ENCODE measurements at regions not wholly inside any gene's neighbourhood (a gene's known extent, or its start where the extent isn't known, plus 50 kb on each side); places are given as distances from the start of the nearest gene placed in this dataset.

- no peaks in the 10 kb centered on the region for H3K4me1 Mint-ChIP-seq
- DNase-seq: no peak
- H3K4me3 Mint-ChIP-seq: no peak overlapping the region
- POLR2A ChIA-PET: no interaction called here
- H3K27me3 Mint-ChIP-seq: peaks cover 13% of the 10 kb centered on the region
- no peaks in the 10 kb centered on the region for H3K36me3 Mint-ChIP-seq (ENCODE audit: low read depth)
- CTCF ChIA-PET: interaction anchor here (0.7 to 1.8 kb wide), 5 partner anchors 8 to 233 kb away, joined by 3 to 6 read pairs (median 4); no protein-coding TSS in a partner anchor
- H3K9me3 Mint-ChIP-seq: peaks cover 2% of the 10 kb centered on the region
- H3K27ac Mint-ChIP-seq: no peak overlapping the region
Observed at GRCh38 chr2:64298161-64298560, 153.9 kb upstream of the PELI1 start.

- H3K4me1 Mint-ChIP-seq: no peaks in the 10 kb centered on the region
- DNase-seq: no peak
- POLR2A ChIA-PET: no interaction called here
Observed at GRCh38 chr2:64300066-64300465, 153.9 kb upstream of the LGALSL start.

DNA sequence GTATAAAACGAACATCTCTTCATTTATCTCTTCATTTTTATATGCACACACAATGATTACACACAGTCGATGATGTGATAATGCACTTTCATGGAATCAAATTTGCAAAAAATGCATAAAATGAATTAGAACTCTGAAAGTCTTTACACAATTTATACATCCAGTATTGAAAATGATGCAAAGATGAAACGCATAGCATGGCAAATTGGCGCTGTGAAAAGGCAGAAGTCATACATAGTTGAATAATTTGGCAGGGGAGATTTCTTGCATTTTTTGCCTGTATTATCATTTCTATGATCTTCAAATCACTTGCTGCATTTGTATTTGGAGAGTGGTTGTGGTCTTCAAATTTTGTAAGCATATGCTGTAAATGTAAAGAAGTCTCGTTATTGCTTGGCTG is 150.7 kb upstream of the LGALSL start:
- H3K9me3 Mint-ChIP-seq: peaks cover 8% of the 10 kb centered on the region

More at GRCh38 chr2:64300066-64300465, 153.9 kb upstream of the LGALSL start:
- Mint-ChIP-seq H3K27ac (no peak overlapping the region), H3K9me3 (no peaks in the 10 kb centered on the region), H3K4me3 (no peak overlapping the region), H3K27me3 (peaks cover 13% of the 10 kb centered on the region), H3K36me3 (ENCODE audit: low read depth) (no peaks in the 10 kb centered on the region)
- CTCF ChIA-PET: interaction anchor here (0.6 kb wide), 1 partner anchor 268 kb away, joined by 3 read pairs; no protein-coding TSS in a partner anchor

DNA sequence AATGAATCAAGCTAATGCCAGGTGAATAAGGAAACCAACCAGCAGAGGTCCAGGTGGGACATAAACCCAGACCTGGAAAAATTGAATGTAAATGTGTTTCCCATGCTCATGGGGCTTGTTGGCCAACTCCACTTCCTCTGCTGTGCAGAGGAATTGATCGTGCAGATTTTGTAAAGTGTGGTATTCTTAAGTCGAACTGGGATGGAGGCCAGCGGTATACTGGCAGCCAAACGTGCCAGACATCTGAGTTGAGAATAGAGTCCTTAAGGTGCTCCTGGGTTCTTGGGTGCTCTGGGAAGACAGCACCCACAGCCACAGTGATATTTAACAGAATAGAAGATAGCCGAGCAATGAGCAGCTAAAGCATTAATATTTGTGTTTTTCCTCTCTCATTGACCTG is 146.5 kb upstream of the LGALSL start:
- no peak for DNase-seq
- Mint-ChIP-seq H3K27ac (no peak overlapping the region), H3K4me1 (no peaks in the 10 kb centered on the region), H3K4me3 (no peak overlapping the region), H3K9me3 (peaks cover 8% of the 10 kb centered on the region), H3K27me3 (peaks cover 5% of the 10 kb centered on the region), H3K36me3 (ENCODE audit: low read depth) (no peaks in the 10 kb centered on the region)
- POLR2A ChIA-PET: no interaction called here
- CTCF ChIA-PET: no interaction called here

More for the DNA sequence above, 150.7 kb upstream of the LGALSL start:
- no peaks in the 10 kb centered on the region for H3K4me1 Mint-ChIP-seq
- ChIA-PET CTCF (no interaction called here), POLR2A (no interaction called here)
- no peak overlapping the region for H3K4me3 Mint-ChIP-seq
- no peak overlapping the region for H3K27ac Mint-ChIP-seq
- no peaks in the 10 kb centered on the region for H3K36me3 Mint-ChIP-seq (ENCODE audit: low read depth)
- DNase-seq: no peak
- peaks cover 12% of the 10 kb centered on the region for H3K27me3 Mint-ChIP-seq

DNA sequence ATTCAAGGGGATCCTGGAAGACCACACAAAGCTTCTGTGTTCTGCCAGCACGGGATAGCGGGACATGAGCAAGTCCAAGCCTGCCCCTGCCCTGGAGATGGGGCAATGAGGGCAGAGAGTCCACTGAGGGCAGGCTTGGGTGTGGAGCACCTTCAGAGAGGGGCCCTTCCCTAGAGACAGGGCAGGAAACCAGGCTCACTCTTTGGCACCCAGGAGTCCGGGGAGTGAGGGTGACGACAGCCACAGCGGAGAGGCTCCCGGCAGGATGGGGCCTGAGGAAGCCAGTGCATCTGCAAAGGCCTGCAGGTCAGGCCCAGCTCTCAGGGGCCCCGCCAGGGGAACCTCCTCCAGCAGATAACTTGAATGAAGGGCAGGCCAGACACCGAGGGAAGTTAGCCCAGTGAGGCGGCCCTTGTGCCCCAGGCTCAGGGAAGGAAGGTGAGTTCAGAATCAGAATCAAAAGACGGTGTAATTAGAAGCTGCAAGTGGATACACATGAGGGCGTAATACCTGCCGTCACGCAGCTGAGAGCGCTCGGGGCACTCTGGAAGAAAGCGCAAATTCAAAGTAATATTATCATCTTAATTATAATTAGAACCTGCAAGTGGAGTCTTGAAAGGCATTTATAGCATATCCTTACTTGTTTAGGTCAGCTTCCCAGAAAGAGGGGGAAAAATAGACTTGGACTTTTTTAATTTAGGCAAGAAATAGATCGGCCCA is 142.6 kb upstream of the LGALSL start:
- H3K4me3 Mint-ChIP-seq: no peak overlapping the region
- H3K36me3 Mint-ChIP-seq (ENCODE audit: low read depth): no peaks in the 10 kb centered on the region
- H3K27ac Mint-ChIP-seq: no peak overlapping the region
- no peak for DNase-seq
- no peaks in the 10 kb centered on the region for H3K4me1 Mint-ChIP-seq
- POLR2A ChIA-PET: interaction anchor here (0.6 kb wide), 1 partner anchor 28 kb away, joined by 10 read pairs; no protein-coding TSS in a partner anchor
- H3K9me3 Mint-ChIP-seq: peaks cover 2% of the 10 kb centered on the region
- CTCF ChIA-PET: interaction anchor here (0.7 to 2.5 kb wide), 6 partner anchors 11 to 49 kb away, joined by 4 to 18 read pairs (median 5); no protein-coding TSS in a partner anchor
- peaks cover 15% of the 10 kb centered on the region for H3K27me3 Mint-ChIP-seq

DNA sequence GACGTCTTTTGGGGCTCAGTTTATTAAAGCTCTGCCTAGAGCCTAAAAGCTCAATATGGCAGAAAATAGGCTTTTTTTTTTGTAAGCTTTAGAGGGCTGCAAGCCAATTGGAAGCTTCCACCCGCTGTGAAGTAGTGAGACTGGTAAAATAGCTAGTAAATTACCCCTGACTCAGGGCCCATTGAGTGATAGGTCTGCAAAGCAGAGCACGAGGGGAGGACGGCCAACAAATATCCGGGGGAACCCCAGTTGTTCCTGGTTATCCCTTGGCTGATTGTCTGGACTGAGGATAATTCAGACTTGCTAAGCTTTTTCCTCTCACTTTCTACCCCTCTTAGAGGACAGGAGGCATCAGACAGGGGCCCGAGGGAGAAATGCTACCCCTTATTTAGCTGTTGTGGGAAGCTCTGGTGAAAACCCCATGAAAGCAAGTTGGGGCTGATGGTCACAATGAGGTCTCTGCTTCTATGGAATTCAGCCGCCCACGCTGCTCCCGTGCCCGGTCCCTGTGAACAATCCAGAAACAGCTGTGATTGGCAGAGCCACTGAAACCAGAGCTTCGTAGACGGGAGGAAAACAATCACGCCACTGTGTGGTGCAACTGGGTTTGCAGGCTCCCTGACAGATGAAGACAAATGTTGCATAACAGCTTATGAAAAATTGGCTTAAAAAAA is 141.9 kb upstream of the LGALSL start:
- ChIA-PET CTCF (interaction anchor here (0.7 to 2.5 kb wide), 6 partner anchors 10 to 48 kb away, joined by 3 to 18 read pairs (median 4); no protein-coding TSS in a partner anchor), POLR2A (interaction anchor here (0.6 kb wide), 1 partner anchor 29 kb away, joined by 10 read pairs; no protein-coding TSS in a partner anchor)
- no peak overlapping the region for H3K27ac Mint-ChIP-seq
- H3K36me3 Mint-ChIP-seq (ENCODE audit: low read depth): no peaks in the 10 kb centered on the region
- H3K9me3 Mint-ChIP-seq: no peaks in the 10 kb centered on the region
- no peak for DNase-seq
- H3K4me3 Mint-ChIP-seq: no peak overlapping the region
- peaks cover 15% of the 10 kb centered on the region for H3K27me3 Mint-ChIP-seq
- H3K4me1 Mint-ChIP-seq: no peaks in the 10 kb centered on the region

DNA sequence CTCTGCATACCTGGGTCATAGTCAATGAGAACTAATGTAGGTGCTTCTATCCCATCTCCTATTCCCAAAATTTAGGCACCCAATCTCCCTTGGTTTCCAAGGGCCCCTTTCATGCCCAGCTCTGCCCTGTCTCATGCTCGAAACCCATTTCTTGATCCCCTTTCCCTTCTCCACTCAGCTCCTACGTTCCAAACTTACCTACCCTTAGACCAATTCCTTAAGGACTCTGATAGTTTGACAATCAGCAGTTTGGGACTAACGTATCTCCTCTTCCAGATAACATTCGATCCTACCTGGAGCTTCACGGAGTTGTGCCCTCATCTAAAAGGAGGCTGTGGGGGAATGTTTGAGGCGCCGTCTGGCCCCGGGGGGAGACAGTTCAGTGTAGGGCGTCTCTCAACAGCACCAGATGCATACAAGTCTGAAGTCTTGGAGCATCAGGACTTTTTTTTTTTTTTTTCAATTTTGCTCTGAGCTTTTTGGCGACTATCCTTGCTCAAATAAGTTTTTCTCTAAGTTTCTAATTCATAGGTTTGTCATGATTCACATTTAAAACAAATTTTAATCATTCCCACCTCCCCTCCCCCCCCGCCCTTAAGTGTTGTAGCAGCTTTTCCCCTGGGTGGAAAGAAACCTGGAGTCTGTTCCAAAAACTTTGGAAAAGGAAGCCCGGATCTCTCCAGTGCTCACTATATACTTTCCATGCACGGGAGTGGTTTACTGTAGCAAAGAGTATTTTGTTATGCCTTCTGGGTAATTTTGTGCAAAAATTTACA is 141.2 kb upstream of the LGALSL start:
- H3K4me1 Mint-ChIP-seq: no peaks in the 10 kb centered on the region
- H3K27me3 Mint-ChIP-seq: peaks cover 15% of the 10 kb centered on the region
- H3K36me3 Mint-ChIP-seq (ENCODE audit: low read depth): no peaks in the 10 kb centered on the region
- no peaks in the 10 kb centered on the region for H3K9me3 Mint-ChIP-seq
- CTCF ChIA-PET: interaction anchor here (1.3 to 2.5 kb wide), 5 partner anchors 15 to 27 kb away, joined by 3 to 18 read pairs (median 4); no protein-coding TSS in a partner anchor
- H3K4me3 Mint-ChIP-seq: no peak overlapping the region
- DNase-seq: no peak
- POLR2A ChIA-PET: no interaction called here
- no peak overlapping the region for H3K27ac Mint-ChIP-seq

- H3K9me3 Mint-ChIP-seq: no peaks in the 10 kb centered on the region
- H3K27ac Mint-ChIP-seq: no peak overlapping the region
- H3K4me3 Mint-ChIP-seq: no peak overlapping the region
- DNase-seq: no peak
- no peaks in the 10 kb centered on the region for H3K4me1 Mint-ChIP-seq
- ChIA-PET CTCF (interaction anchor here (1.3 to 2.5 kb wide), 4 partner anchors 14 to 27 kb away, joined by 3 to 18 read pairs (median 4); no protein-coding TSS in a partner anchor), POLR2A (no interaction called here)
- no peaks in the 10 kb centered on the region for H3K36me3 Mint-ChIP-seq (ENCODE audit: low read depth)
- peaks cover 15% of the 10 kb centered on the region for H3K27me3 Mint-ChIP-seq
Observed at GRCh38 chr2:64313398-64313723, 140.6 kb upstream of the LGALSL start.

GRCh38 chr2:64315291-64315960 is 138.5 kb upstream of the LGALSL start:
- ChIA-PET POLR2A (no interaction called here), CTCF (interaction anchor here (0.7 to 1.2 kb wide), 2 partner anchors 12 to 303 kb away, joined by 3 read pairs; no protein-coding TSS in a partner anchor)
- no peak overlapping the region for H3K27ac Mint-ChIP-seq
- no peak overlapping the region for H3K4me3 Mint-ChIP-seq
- peaks cover 15% of the 10 kb centered on the region for H3K27me3 Mint-ChIP-seq
- no peaks in the 10 kb centered on the region for H3K9me3 Mint-ChIP-seq
- H3K4me1 Mint-ChIP-seq: no peaks in the 10 kb centered on the region
- no peak for DNase-seq
- no peaks in the 10 kb centered on the region for H3K36me3 Mint-ChIP-seq (ENCODE audit: low read depth)

- no peak for DNase-seq
- Mint-ChIP-seq H3K4me3 (no peak overlapping the region), H3K27ac (no peak overlapping the region), H3K4me1 (no peaks in the 10 kb centered on the region), H3K36me3 (ENCODE audit: low read depth) (no peaks in the 10 kb centered on the region), H3K9me3 (peaks cover 2% of the 10 kb centered on the region), H3K27me3 (peaks cover 16% of the 10 kb centered on the region)
- ChIA-PET CTCF (interaction anchor here (0.6 to 2.2 kb wide), 8 partner anchors 9 to 152 kb away, joined by 3 to 15 read pairs (median 4); no protein-coding TSS in a partner anchor), POLR2A (interaction anchor here (1.0 kb wide), 1 partner anchor 8 kb away, joined by 3 read pairs; no protein-coding TSS in a partner anchor)
Observed at GRCh38 chr2:64317707-64318475, 136.1 kb upstream of the LGALSL start.

- Mint-ChIP-seq H3K4me3 (no peak overlapping the region), H3K4me1 (peaks cover 2% of the 10 kb centered on the region), H3K27me3 (peaks cover 19% of the 10 kb centered on the region), H3K9me3 (peaks cover 2% of the 10 kb centered on the region), H3K27ac (no peak overlapping the region), H3K36me3 (ENCODE audit: low read depth) (no peaks in the 10 kb centered on the region)
- ChIA-PET CTCF (interaction anchor here (0.6 to 2.2 kb wide), 6 partner anchors 10 to 153 kb away, joined by 3 to 15 read pairs (median 4); no protein-coding TSS in a partner anchor), POLR2A (interaction anchor here (1.0 kb wide), 1 partner anchor 8 kb away, joined by 3 read pairs; no protein-coding TSS in a partner anchor)
- no peak for DNase-seq
Observed at GRCh38 chr2:64318476-64318748, 135.6 kb upstream of the LGALSL start.

GRCh38 chr2:64319896-64320295 is 134.1 kb upstream of the LGALSL start:
- Mint-ChIP-seq H3K4me1 (peaks cover 15% of the 10 kb centered on the region), H3K4me3 (no peak overlapping the region), H3K9me3 (peaks cover 2% of the 10 kb centered on the region), H3K36me3 (ENCODE audit: low read depth) (peaks cover 6% of the 10 kb centered on the region), H3K27me3 (peaks cover 24% of the 10 kb centered on the region), H3K27ac (no peak overlapping the region)
- no peak for DNase-seq
- CTCF ChIA-PET: no interaction called here
- POLR2A ChIA-PET: no interaction called here
